Gastroesophageal sphincter (tissue), 4 donors: ENCODE measurements at regions not wholly inside any gene's neighbourhood (a gene's known extent, or its start where the extent isn't known, plus 50 kb on each side); places are given as distances from the start of the nearest gene placed in this dataset.

Source experiments
- ATAC-seq: fragments of 150-250 bp; one replicate; pipeline ENCODE4 v1.9.1; 2016; ENCODE audit warnings: mild to moderate bottlenecking, moderate library complexity
- H3K27ac ChIP-seq, 4 donors: fragments of 200-600 bp; sonication (generic) in 3 of 4; 1 replicate in 3 of 4; 2 replicates in 1 of 4; pipeline ENCODE4 v1.5.1; 2016 to 2019
- H3K27me3 ChIP-seq: fragments of 200-600 bp; sonication (generic); one replicate; pipeline ENCODE4 v1.5.1; 2019
- H3K36me3 ChIP-seq, 2 donors: fragments of 200-600 bp; sonication (generic); one replicate each; pipeline ENCODE4 v1.5.1; 2019; ENCODE audit warnings: control low read depth in 1 of 2
- H3K4me1 ChIP-seq, 3 donors: fragments of 200-600 bp; sonication (generic); 1 replicate in 2 of 3; 2 replicates in 1 of 3; pipeline ENCODE4 v1.5.1; 2016 to 2019; ENCODE audit warnings: control low read depth in 2 of 3
- H3K4me3 ChIP-seq, 2 donors: fragments of 200-600 bp; sonication (generic); one replicate each; pipeline ENCODE4 v1.5.1; 2019; ENCODE audit warnings: mild to moderate bottlenecking in 1 of 2, moderate library complexity in 1 of 2
- H3K9me3 ChIP-seq, 3 donors: fragments of 200-600 bp; sonication (generic); one replicate each; pipeline ENCODE4 v1.5.1; 2017 to 2019; ENCODE audit warnings: control low read depth in 2 of 3
- CTCF ChIP-seq, 4 experiments: fragments of 200-600 bp in 2 of 4; fragments of 450-650 bp in 2 of 4; sonication (generic) in 1 of 4; IDR thresholded peaks; one replicate each; pipeline ENCODE4 v1.5.1; 2017 to 2019; ENCODE audit warnings: antibody characterized with exemption in 4 of 4, mild to moderate bottlenecking in 2 of 4, moderate library complexity in 2 of 4
- EP300 ChIP-seq: sonication (generic); formaldehyde crosslinking; IDR thresholded peaks from one replicate; pipeline ENCODE4 v1.6.1; 2017; ENCODE audit warnings: antibody characterized with exemption, mild to moderate bottlenecking
- POLR2A ChIP-seq, 2 donors: fragments of 450-650 bp; IDR thresholded peaks; one replicate each; pipeline ENCODE4 v1.6.1; 2017; ENCODE audit warnings: antibody characterized with exemption in 2 of 2, mild to moderate bottlenecking in 2 of 2, moderate library complexity in 1 of 2
- POLR2AphosphoS5 ChIP-seq: sonication (generic); formaldehyde crosslinking; IDR thresholded peaks from one replicate; pipeline ENCODE4 v1.6.1; 2017; ENCODE audit warnings: antibody characterized with exemption
- WGBS, 2 donors: methylation state at CpG; one replicate each; pipeline ENCODE4 v1.1.5; 2018; ENCODE audit warnings: low coverage in 1 of 2; 5-methylcytosine and 5-hydroxymethylcytosine counted together

- Histone ChIP-seq H3K27ac (no peak overlapping the region), H3K9me3 (no peaks in the 10 kb centered on the region), H3K4me3 (no peak overlapping the region), H3K4me1 (peaks cover 0 to 42% (median 3%) of the 10 kb centered on the region in 3 donors), H3K27me3 (no peaks in the 10 kb centered on the region), H3K36me3 (no peaks in the 10 kb centered on the region)
- ATAC-seq, result no peak
- 60 to 88% methylated on average over 1 to 10 of the region's 13 CpGs for WGBS, 2 donors
- TF ChIP-seq POLR2A (IDR thresholded peaks at IDR 0.05), result no peak
- no peak for TF ChIP-seq CTCF (IDR thresholded peaks at IDR 0.05)
- no peak for TF ChIP-seq EP300
- TF ChIP-seq POLR2AphosphoS5, result no peak
These were observed 85.9 kb upstream of the SLC25A33 start for GRCh38 chr1:9453375-9453774.

- Histone ChIP-seq H3K4me1 (peaks cover 0 to 37% (median 0%) of the 10 kb centered on the region in 3 donors), H3K36me3 (no peaks in the 10 kb centered on the region), H3K9me3 (no peaks in the 10 kb centered on the region), H3K27ac (no peak overlapping the region), H3K4me3 (no peak overlapping the region), H3K27me3 (no peaks in the 10 kb centered on the region)
- TF ChIP-seq EP300 (no peak), POLR2AphosphoS5 (no peak)
- WGBS, 2 donors, result 55 to 61% methylated on average over 3 to 10 of the region's 13 CpGs
- ATAC-seq, result no peak
These were observed 85.4 kb upstream of the SLC25A33 start for GRCh38 chr1:9453779-9454418.

GRCh38 chr1:9454494-9455066, 84.7 kb upstream of the SLC25A33 start:
- no peak for ATAC-seq
- Histone ChIP-seq H3K27me3 (no peaks in the 10 kb centered on the region), H3K4me3 (no peak overlapping the region), H3K27ac (no peak overlapping the region), H3K36me3 (no peaks in the 10 kb centered on the region), H3K9me3 (no peaks in the 10 kb centered on the region), H3K4me1 (peaks cover 0 to 32% (median under 1%) of the 10 kb centered on the region in 3 donors)
- no peak for TF ChIP-seq POLR2A (IDR thresholded peaks at IDR 0.05)
- 89 to 92% methylated on average over 5 to 13 of the region's 13 CpGs for WGBS, 2 donors

GRCh38 chr1:9455487-9456234, 83.6 kb upstream of the SLC25A33 start:
- peaks cover 0 to 35% (median 8%) of the 10 kb centered on the region in 3 donors for H3K4me1 ChIP-seq

GRCh38 chr1:9456833-9457232, 82.4 kb upstream of the SLC25A33 start:
- H3K27me3 ChIP-seq, result no peaks in the 10 kb centered on the region
- no peak for TF ChIP-seq POLR2AphosphoS5
- TF ChIP-seq EP300, result no peak
- no peak for TF ChIP-seq POLR2A (IDR thresholded peaks at IDR 0.05)
- TF ChIP-seq CTCF (IDR thresholded peaks at IDR 0.05), result no peak
- 83 to 94% methylated on average over 2 of the region's 4 CpGs for WGBS, 2 donors
- no peaks in the 10 kb centered on the region for H3K36me3 ChIP-seq
- no peak for ATAC-seq
- peaks cover 0 to 35% (median 8%) of the 10 kb centered on the region in 3 donors for H3K4me1 ChIP-seq
- H3K9me3 ChIP-seq, result no peaks in the 10 kb centered on the region
- H3K27ac ChIP-seq, result no peak overlapping the region
- H3K4me3 ChIP-seq, result no peak overlapping the region

More at GRCh38 chr1:9455487-9456234, 83.6 kb upstream of the SLC25A33 start:
- H3K27me3 ChIP-seq, result no peaks in the 10 kb centered on the region
- WGBS, 2 donors, result 28 to 44% methylated on average over 11 to 12 of the region's 22 CpGs
- H3K4me3 ChIP-seq, result peak overlapping the region in 1 of 2 donors; percentile 2
- no peaks in the 10 kb centered on the region for H3K9me3 ChIP-seq
- H3K27ac ChIP-seq, result peak overlapping the region in 1 of 4 donors; percentile 19
- no peaks in the 10 kb centered on the region for H3K36me3 ChIP-seq
- ATAC-seq, result peak; percentile 42
- no peak for TF ChIP-seq POLR2A (IDR thresholded peaks at IDR 0.05)
- peak in 3 of 4 experiments; percentile 79 to 85 (median 79) for TF ChIP-seq CTCF (IDR thresholded peaks at IDR 0.05)
